PC-3 (cell line): ENCODE measurements at regions not wholly inside any gene's neighbourhood (a gene's known extent, or its start where the extent isn't known, plus 50 kb on each side); places are given as distances from the start of the nearest gene placed in this dataset.

Experiments used
- ATAC-seq: fragments of 200-7000 bp; cut with Tn5 transposase; 2 replicates; pipeline ENCODE4 v1.9.1; 2020; ENCODE audit warnings: mild to moderate bottlenecking, moderate library complexity
- BruUV-seq: library from RNA; stranded (reverse); fragments of 400-500 nt; replicated peaks from 2 replicates; lab custom pipeline; 2021; lab: Mats Ljungman, UMichigan
- CTCF ChIA-PET: fragments of 300-600 bp; sonication (Branson Sonifier 250); formaldehyde crosslinking; loops from one replicate; lab custom pipeline; 2022; ENCODE audit warnings: antibody characterized with exemption; lab: Charles Lee
- POLR2A ChIA-PET: fragments of 300-600 bp; sonication (Branson Sonifier 250); formaldehyde crosslinking; loops from one replicate; lab custom pipeline; 2022; ENCODE audit warnings: antibody characterized with exemption; ENCODE audit not compliant: unreplicated experiment; lab: Charles Lee
- DNase-seq: peaks from one replicate; pipeline ENCODE4 v3.0.0-alpha.2; 2015
- H2AFZ ChIP-seq: fragments of 300-600 bp; sonication (generic); 2 replicates; pipeline ENCODE4 v1.6.0; 2016; ENCODE audit warnings: antibody characterized with exemption, low read length
- H3F3A ChIP-seq: fragments of 300-600 bp; sonication (generic); one replicate; pipeline ENCODE4 v1.6.0; 2017; ENCODE audit warnings: antibody characterized with exemption, low read length, control low read depth, mild to moderate bottlenecking; ENCODE audit not compliant: unreplicated experiment
- H3K27ac ChIP-seq: fragments of 300-600 bp; sonication (generic); 2 replicates; pipeline ENCODE4 v1.5.1; 2016; ENCODE audit warnings: mild to moderate bottlenecking, low read length
- H3K27me3 ChIP-seq: fragments of 300-600 bp; sonication (generic); 2 replicates; pipeline ENCODE4 v1.6.1; 2016; ENCODE audit warnings: low read length, mixed read lengths
- H3K36me3 ChIP-seq: fragments of 300-600 bp; sonication (generic); 2 replicates; pipeline ENCODE4 v1.6.1; 2016; ENCODE audit warnings: low read depth, mixed run types, low read length, mixed read lengths
- H3K4me1 ChIP-seq: fragments of 300-600 bp; sonication (generic); 2 replicates; pipeline ENCODE4 v1.5.1; 2016; ENCODE audit warnings: low read length; ENCODE audit not compliant: insufficient read depth
- H3K4me2 ChIP-seq: fragments of 300-600 bp; sonication (generic); 2 replicates; pipeline ENCODE4 v1.6.0; 2016; ENCODE audit warnings: low read length
- H3K4me3 ChIP-seq: fragments of 300-600 bp; sonication (generic); 2 replicates; pipeline ENCODE4 v1.5.1; 2016; ENCODE audit warnings: mild to moderate bottlenecking, low read length, mixed read lengths
- H3K79me2 ChIP-seq: fragments of 300-600 bp; sonication (generic); 2 replicates; pipeline ENCODE4 v1.6.1; 2017; ENCODE audit warnings: low read length, mixed read lengths
- H3K9ac ChIP-seq: fragments of 300-600 bp; sonication (generic); 2 replicates; pipeline ENCODE4 v1.6.0; 2016; ENCODE audit warnings: mild to moderate bottlenecking, low read length
- H3K9me2 ChIP-seq: fragments of 300-600 bp; sonication (generic); replicated peaks from 2 replicates; pipeline ENCODE4 v1.6.1; 2016; ENCODE audit warnings: mixed run types, low read length, mixed read lengths
- H3K9me3 ChIP-seq: fragments of 300-600 bp; sonication (generic); 2 replicates; pipeline ENCODE4 v1.6.1; 2016; ENCODE audit warnings: low read length, mixed read lengths
- H4K20me1 ChIP-seq: fragments of 300-600 bp; sonication (generic); 2 replicates; pipeline ENCODE4 v1.6.1; 2016; ENCODE audit warnings: low read length, mixed read lengths
- EZH2 ChIP-seq: fragments of 300-600 bp; sonication (generic); IDR thresholded peaks from one replicate; pipeline ENCODE4 v1.6.1; 2017; ENCODE audit warnings: antibody characterized with exemption, mild to moderate bottlenecking, low read length; ENCODE audit not compliant: unreplicated experiment
- EZH2phosphoT487 ChIP-seq: fragments of 300-600 bp; sonication (generic); IDR thresholded peaks from 2 replicates; pipeline ENCODE4 v1.6.1; 2018; ENCODE audit warnings: mild to moderate bottlenecking, antibody characterized with exemption, low read length, borderline replicate concordance
- intact Hi-C: fragments of 100-400 bp; cut with micrococcal nuclease; formaldehyde crosslinking; loops from 2 replicates; pipeline ENCODE4 v1.9.0; 2023
- TF ChIP-seq, protein P1 (sequence below): fragments of 300-600 bp; sonication (generic); conservative IDR thresholded peaks from 2 replicates; pipeline ENCODE4 v1.5.1; 2017; ENCODE audit warnings: antibody characterized with exemption, low read depth, mild to moderate bottlenecking, low read length

- Histone ChIP-seq H3K4me2 (no peak overlapping the region), H3K36me3 (no peaks in the 10 kb centered on the region), H3F3A (no peaks in the 10 kb centered on the region), H3K4me3 (no peak overlapping the region), H4K20me1 (no peaks in the 10 kb centered on the region), H2AFZ (no peak overlapping the region), H3K27me3 (no peaks in the 10 kb centered on the region), H3K79me2 (no peaks in the 10 kb centered on the region), H3K4me1 (peaks cover 21% of the 10 kb centered on the region), H3K9ac (no peak overlapping the region), H3K9me3 (no peaks in the 10 kb centered on the region), H3K9me2 (no peaks in the 10 kb centered on the region), H3K27ac (no peak overlapping the region)
- POLR2A ChIA-PET, result no interaction called here
- intact Hi-C loops, result no loop called here
- TF ChIP-seq, protein P1, sequence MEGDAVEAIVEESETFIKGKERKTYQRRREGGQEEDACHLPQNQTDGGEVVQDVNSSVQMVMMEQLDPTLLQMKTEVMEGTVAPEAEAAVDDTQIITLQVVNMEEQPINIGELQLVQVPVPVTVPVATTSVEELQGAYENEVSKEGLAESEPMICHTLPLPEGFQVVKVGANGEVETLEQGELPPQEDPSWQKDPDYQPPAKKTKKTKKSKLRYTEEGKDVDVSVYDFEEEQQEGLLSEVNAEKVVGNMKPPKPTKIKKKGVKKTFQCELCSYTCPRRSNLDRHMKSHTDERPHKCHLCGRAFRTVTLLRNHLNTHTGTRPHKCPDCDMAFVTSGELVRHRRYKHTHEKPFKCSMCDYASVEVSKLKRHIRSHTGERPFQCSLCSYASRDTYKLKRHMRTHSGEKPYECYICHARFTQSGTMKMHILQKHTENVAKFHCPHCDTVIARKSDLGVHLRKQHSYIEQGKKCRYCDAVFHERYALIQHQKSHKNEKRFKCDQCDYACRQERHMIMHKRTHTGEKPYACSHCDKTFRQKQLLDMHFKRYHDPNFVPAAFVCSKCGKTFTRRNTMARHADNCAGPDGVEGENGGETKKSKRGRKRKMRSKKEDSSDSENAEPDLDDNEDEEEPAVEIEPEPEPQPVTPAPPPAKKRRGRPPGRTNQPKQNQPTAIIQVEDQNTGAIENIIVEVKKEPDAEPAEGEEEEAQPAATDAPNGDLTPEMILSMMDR, result no peak
- DNase-seq (no peak), ATAC-seq (no peak)
- CTCF ChIA-PET, result interaction anchor here (0.6 kb wide), 1 partner anchor 30 kb away, joined by 6 read pairs; no protein-coding TSS in a partner anchor
- BruUV-seq, result no TSS peak
These were observed 116.7 kb upstream of the TPM1 start for GRCh38 chr15:62925875-62926274.

- ATAC-seq (no peak), DNase-seq (no peak)
- Histone ChIP-seq H3K9me2 (no peaks in the 10 kb centered on the region), H3K4me1 (peaks cover 21% of the 10 kb centered on the region), H3K4me2 (no peak overlapping the region), H3K9me3 (no peaks in the 10 kb centered on the region), H3K79me2 (no peaks in the 10 kb centered on the region), H3K27ac (no peak overlapping the region), H3K27me3 (no peaks in the 10 kb centered on the region), H3K4me3 (no peak overlapping the region), H2AFZ (no peak overlapping the region), H4K20me1 (no peaks in the 10 kb centered on the region), H3K9ac (no peak overlapping the region), H3K36me3 (no peaks in the 10 kb centered on the region), H3F3A (no peaks in the 10 kb centered on the region)
- ChIA-PET CTCF (interaction anchor here (0.8 kb wide), 1 partner anchor 31 kb away, joined by 3 read pairs; no protein-coding TSS in a partner anchor), POLR2A (no interaction called here)
- no TSS peak for BruUV-seq
- intact Hi-C loops, result no loop called here
- TF ChIP-seq EZH2, result no peak
- TF ChIP-seq EZH2phosphoT487, result no peak
- TF ChIP-seq, protein P1, result no peak
These were observed 115.4 kb upstream of the TPM1 start for GRCh38 chr15:62927196-62927595.

GRCh38 chr15:62927836-62928235, 114.7 kb upstream of the TPM1 start:
- TF ChIP-seq EZH2phosphoT487 (no peak), EZH2 (no peak)
- TF ChIP-seq, protein P1, result no peak
- Histone ChIP-seq H3K9ac (no peak overlapping the region), H3K27me3 (no peaks in the 10 kb centered on the region), H3K4me1 (peaks cover 21% of the 10 kb centered on the region), H3K9me2 (no peaks in the 10 kb centered on the region), H3K4me3 (no peak overlapping the region), H3K36me3 (no peaks in the 10 kb centered on the region), H3K27ac (0 out of 2 replicates have a peak overlapping the region, but pooled peaks have one; percentile 52), H3F3A (no peaks in the 10 kb centered on the region), H2AFZ (no peak overlapping the region), H3K4me2 (peak overlapping the region; percentile 36; the same call in 1 of the 2 replicates), H3K9me3 (no peaks in the 10 kb centered on the region), H3K79me2 (no peaks in the 10 kb centered on the region), H4K20me1 (no peaks in the 10 kb centered on the region)
- intact Hi-C loops, result no loop called here
- ATAC-seq (no peak), DNase-seq (no peak)
- CTCF ChIA-PET, result no interaction called here
- POLR2A ChIA-PET, result no interaction called here
- no TSS peak for BruUV-seq
